Suprapubic skin (tissue), 4 donors: ENCODE measurements at regions not wholly inside any gene's neighbourhood (a gene's known extent, or its start where the extent isn't known, plus 50 kb on each side); places are given as distances from the start of the nearest gene placed in this dataset.
"Not testable (repeated sequence)": the region's sequence is repeated elsewhere in the genome, so short reads cannot be mapped to it uniquely, and the experiment has no call there.

Source experiments
- EP300 ChIP-seq: sonication (generic); formaldehyde crosslinking; IDR thresholded peaks from one replicate; pipeline ENCODE4 v1.6.1; 2017; ENCODE audit warnings: antibody characterized with exemption
- POLR2A ChIP-seq, 2 donors: fragments of 450-650 bp; IDR thresholded peaks; one replicate each; pipeline ENCODE4 v1.6.1; 2017; ENCODE audit warnings: antibody characterized with exemption in 2 of 2, mild to moderate bottlenecking in 2 of 2, moderate library complexity in 2 of 2
- POLR2AphosphoS5 ChIP-seq, 3 donors: sonication (generic); formaldehyde crosslinking; IDR thresholded peaks; one replicate each; pipeline ENCODE4 v1.6.1; 2017; ENCODE audit warnings: antibody characterized with exemption in 3 of 3
- TF ChIP-seq, protein P1 (sequence below), 2 donors: fragments of 200-600 bp in 1 of 2; fragments of 450-650 bp in 1 of 2; sonication (generic) in 1 of 2; IDR thresholded peaks; one replicate each; pipeline ENCODE4 v1.5.1; 2016 to 2019; ENCODE audit warnings: antibody characterized with exemption in 2 of 2, mild to moderate bottlenecking in 1 of 2, moderate library complexity in 1 of 2

DNA sequence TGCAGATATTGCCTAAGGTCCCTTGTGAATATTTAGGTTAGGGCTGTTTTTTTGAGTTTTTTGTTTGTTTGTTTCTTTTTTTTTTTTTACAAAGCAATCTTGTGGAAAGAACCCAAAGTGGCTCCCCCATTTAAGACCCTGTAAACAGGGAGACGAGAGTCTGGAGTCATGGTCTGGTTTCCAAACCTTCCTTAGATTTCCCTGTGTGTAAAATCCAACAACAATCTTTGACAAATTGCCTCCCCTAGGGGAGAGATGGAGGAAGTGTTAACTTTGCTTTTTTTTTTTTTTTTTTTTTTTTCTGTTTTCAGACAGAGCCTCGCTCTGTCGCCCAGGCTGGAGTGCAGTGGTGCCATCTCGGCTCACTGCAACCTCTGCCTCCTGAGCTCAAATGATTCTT, 64.9 kb downstream of the UNC93B1 start:
- TF ChIP-seq, protein P1, sequence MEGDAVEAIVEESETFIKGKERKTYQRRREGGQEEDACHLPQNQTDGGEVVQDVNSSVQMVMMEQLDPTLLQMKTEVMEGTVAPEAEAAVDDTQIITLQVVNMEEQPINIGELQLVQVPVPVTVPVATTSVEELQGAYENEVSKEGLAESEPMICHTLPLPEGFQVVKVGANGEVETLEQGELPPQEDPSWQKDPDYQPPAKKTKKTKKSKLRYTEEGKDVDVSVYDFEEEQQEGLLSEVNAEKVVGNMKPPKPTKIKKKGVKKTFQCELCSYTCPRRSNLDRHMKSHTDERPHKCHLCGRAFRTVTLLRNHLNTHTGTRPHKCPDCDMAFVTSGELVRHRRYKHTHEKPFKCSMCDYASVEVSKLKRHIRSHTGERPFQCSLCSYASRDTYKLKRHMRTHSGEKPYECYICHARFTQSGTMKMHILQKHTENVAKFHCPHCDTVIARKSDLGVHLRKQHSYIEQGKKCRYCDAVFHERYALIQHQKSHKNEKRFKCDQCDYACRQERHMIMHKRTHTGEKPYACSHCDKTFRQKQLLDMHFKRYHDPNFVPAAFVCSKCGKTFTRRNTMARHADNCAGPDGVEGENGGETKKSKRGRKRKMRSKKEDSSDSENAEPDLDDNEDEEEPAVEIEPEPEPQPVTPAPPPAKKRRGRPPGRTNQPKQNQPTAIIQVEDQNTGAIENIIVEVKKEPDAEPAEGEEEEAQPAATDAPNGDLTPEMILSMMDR (IDR thresholded peaks at IDR 0.05) = not testable (repeated sequence)
- not testable (repeated sequence) for TF ChIP-seq POLR2AphosphoS5 (IDR thresholded peaks at IDR 0.05); EP300; POLR2A (IDR thresholded peaks at IDR 0.05)
